HG02943 (cell line): ENCODE measurements at regions not wholly inside any gene's neighbourhood (a gene's known extent, or its start where the extent isn't known, plus 50 kb on each side); places are given as distances from the start of the nearest gene placed in this dataset.
"Not testable (repeated sequence)": the region's sequence is repeated elsewhere in the genome, so short reads cannot be mapped to it uniquely, and the experiment has no call there.

Experiments
- ATAC-seq: cut with Tn5 transposase; IDR thresholded peaks from one replicate; pipeline ENCODE4 v1.9.1; 2021; ENCODE audit warnings: mild to moderate bottlenecking, low read depth, moderate library complexity; ENCODE audit not compliant: unreplicated experiment

GRCh38 chr16:80265624-80266306 lies 275.0 kb upstream of the DYNLRB2 start:
- ATAC-seq = no peak

DNA sequence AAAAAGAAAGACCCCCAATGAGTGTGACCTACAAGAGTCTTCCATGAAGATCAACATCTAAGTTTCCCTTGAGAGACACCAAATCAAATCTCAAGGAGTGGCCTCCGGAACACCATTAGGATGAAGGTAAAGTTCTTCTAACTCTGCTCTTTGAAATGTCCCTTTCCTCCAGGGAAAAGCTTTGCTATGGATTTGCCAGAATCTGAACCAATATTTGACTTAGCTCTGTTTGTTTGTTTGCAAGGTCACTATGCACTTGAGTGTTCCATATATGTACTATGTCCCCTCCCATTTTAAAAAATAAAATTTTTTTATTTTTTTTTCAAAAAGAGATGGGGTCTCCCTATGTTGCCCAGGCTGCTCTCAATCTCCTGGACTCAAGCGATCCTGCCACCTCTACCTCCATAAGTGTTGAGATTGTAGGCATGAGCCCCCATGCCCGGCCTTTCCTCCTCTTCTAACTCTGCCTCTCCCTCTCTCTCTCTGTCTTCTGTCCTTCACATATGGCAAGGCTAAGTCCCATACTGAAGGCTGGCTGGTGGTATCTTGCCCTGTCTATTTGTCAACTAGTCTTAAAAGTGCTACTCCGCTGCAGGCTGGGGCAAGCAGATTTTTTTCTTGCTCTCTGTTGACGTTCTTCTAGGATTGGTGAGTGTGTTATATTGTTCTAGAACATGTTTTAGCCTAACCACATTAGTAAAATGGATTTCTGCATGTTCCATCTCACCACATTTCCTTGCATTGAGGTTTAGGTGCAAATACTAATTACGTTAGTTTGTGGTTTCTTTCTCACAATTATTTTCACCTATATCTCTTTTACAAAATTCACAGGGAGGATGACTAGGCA lies 276.7 kb upstream of the DYNLRB2 start:
- no peak for ATAC-seq

- no peak for ATAC-seq
These were observed 277.5 kb upstream of the DYNLRB2 start for GRCh38 chr16:80263181-80263823.

GRCh38 chr16:80260906-80261311 lies 279.9 kb upstream of the DYNLRB2 start:
- ATAC-seq = no peak

GRCh38 chr16:80259290-80259805 lies 281.4 kb upstream of the DYNLRB2 start:
- ATAC-seq = no peak

GRCh38 chr16:80258407-80258806 lies 282.4 kb upstream of the DYNLRB2 start:
- no peak for ATAC-seq

- ATAC-seq = no peak
These were observed 285.8 kb upstream of the DYNLRB2 start for GRCh38 chr16:80254970-80255369.

DNA sequence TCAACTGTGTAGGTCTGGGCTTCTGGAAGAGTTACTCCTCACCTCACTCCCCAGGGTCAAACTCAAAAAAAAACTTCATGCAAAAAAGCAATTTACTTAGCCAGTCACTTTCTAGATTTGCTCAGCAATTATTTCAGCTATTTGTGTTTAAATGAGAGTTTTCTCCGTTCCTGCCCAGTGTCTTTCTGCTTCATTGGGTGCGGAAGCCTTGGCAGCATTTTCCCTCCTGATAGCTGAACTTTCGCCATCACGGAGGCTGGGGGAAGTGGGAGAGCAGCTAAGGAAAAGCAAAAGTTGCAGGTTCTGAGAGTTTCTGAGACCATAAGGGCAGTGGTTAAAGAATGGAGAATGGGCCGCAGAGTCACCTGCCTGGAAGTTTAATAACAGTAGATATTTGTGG lies 287.1 kb upstream of the DYNLRB2 start:
- ATAC-seq = no peak

DNA sequence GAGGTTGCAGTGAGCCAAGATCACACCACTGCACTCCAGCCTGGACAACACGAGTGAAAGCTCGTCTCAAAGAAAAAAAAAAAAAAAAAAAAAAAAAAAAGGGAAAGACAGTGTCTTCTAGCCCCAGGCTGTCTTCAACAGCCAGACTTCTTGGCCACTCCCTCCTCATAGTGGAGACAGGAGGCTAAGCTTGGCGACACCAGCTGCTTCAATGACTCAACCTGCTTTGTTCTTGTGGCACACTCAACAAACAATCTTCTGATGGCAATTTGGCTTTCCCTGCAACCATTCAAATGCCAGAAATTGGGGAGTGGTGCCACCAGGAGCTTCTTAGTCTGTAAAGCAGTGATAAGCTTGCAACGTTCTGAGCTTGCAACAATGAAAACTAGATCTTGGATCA lies 290.4 kb upstream of the DYNLRB2 start:
- no peak for ATAC-seq

DNA sequence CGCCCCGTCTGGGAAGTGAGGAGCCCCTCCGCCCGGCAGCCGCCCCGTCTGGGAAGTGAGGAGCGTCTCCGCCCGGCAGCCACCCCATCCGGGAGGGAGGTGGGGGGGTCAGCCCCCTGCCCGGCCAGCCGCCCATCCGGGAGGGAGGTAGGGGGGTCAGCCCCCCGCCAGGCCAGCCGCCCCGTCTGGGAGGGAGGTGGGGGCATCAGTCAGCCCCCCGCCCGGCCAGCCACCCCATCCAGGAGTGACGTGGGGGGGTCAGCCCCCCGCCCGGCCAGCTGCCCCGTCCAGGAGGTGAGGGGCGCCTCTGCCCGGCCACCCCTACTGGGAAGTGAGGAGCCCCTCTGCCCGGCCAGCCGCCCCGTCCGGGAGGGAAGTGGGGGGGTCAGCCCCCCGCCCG lies 297.5 kb upstream of the DYNLRB2 start:
- not testable (repeated sequence) for ATAC-seq

- ATAC-seq = not testable (repeated sequence)
These were observed 298.5 kb upstream of the DYNLRB2 start for GRCh38 chr16:80242279-80242678.

DNA sequence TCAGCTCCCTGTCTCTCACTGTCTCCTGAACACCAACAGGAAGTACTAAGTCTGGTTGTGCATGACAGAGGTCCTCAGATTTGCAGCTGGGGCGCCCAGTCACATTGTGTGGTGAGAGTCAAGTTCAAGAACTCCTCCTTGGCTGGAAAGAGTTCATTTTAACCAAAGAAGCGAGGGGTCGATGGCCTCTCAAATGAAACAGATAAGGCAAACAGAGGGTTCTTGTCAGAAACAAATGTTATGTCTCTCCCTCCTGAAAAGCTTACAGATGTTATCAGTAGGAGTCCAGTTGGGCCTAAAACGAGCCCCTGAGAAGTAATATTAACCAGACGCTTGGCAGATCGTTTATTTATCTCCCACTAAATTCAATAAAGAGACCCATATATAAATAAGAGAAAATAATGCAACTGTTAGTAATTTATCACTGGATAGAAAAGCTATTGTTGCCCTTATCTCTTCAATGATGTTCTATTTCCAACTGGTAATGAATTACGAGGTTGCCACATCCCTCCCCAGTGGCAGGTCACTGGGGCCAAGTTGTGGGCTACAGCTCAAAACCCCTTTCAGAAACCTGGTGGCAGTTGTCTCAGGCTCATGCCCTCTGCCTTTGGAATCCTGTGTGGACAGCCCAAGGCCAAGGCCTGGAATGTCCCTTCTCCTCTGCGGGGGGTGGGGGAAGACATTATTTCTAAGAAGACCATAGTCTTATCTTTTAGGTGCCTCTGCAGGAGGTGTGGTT lies 307.5 kb upstream of the DYNLRB2 start:
- no peak for ATAC-seq

- ATAC-seq = no peak
These were observed 308.9 kb upstream of the DYNLRB2 start for GRCh38 chr16:80231888-80232287.

DNA sequence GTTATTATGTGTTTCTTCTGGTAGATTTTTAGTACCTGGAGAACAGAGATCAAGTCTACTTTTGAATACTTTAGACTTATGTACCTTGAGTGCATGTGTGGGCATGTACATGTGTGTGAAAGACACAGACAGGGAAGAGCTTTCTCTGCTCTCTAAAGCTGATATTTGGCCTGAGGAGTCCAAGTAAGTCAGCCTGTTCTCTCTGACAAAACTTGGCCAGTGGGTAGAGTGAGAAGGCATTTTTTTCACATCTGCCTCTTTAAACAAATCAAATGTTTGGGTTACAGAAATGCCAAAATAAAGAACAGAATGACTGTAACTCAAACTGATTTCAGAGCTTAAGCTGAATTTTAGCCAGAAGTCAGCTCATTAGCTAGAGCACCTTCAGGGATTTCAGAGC lies 309.7 kb upstream of the DYNLRB2 start:
- no peak for ATAC-seq

DNA sequence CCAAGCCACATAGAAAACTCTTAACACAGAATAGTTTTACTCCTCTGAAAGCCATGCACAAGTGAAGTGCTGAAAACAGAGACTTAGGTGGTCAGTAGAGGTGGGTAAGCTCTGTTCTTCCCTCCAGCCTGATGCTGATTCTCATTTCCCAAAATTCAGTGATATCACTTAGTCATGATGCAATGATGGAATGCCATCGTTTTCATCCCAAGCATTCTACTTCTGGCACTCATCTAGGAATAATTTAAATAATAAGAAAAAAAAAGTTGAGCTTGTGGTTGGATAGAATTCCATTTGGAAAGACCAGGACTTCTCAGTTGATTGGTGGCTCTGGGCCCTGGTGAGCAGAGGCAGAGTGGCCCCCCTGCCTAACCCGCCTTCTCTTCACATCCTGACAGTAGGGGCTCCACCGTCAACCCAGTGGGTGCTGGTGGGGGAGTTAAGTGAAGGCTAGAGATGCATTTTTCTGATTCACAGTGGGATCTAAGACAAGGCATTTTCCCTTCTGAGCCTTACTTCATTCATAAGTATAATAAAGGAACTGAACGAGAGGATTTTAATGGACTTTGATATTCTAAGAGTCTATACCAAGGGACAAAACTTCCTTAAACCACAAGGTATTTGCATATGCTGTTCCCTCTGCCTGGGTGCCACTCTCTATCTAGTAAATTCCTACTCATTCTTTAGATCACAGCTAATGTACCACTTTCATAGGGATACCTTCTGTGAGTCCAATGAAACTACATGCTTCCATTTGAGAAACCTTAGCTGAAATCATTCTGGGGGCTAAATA lies 310.3 kb upstream of the DYNLRB2 start:
- no peak for ATAC-seq

DNA sequence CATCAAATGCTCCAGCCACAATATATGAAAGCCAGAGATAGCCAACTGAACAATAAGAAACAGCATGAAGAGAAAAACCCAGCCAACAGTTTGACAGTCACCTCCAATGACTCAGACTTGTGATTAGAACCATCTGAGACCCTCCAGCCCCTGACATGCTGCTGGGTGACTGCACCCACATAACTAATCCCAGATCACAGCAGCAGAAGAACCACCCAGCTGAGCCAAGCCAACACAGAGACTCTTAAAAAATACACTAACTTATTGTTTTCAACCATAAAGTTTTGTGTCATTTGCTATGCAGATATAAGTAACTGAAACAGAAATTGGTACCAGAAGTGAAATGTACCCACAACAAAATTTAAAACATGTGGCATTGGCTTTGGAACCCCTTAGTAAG lies 314.3 kb upstream of the DYNLRB2 start:
- ATAC-seq = no peak

- no peak for ATAC-seq
These were observed 330.0 kb upstream of the DYNLRB2 start for GRCh38 chr16:80210787-80211186.

DNA sequence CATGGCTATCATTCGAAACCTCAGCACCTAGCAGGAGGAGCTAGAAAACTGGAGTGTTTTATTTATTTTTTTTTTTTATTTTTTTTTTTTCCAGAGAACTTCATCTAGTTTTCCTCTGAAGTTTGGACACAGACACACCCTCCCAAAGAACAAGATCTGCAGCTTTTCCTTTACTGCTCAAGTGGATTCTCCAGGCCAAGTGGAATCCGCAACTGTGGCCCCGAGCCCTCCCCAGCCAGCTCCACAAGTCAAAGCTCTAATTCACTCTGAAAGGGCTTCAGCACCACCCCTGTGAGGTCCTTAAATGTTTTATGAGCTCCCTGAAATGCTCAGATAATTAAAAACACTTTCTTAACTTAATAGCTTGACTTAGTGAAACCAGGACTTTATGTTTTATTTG lies 332.1 kb upstream of the DYNLRB2 start:
- ATAC-seq = no peak

DNA sequence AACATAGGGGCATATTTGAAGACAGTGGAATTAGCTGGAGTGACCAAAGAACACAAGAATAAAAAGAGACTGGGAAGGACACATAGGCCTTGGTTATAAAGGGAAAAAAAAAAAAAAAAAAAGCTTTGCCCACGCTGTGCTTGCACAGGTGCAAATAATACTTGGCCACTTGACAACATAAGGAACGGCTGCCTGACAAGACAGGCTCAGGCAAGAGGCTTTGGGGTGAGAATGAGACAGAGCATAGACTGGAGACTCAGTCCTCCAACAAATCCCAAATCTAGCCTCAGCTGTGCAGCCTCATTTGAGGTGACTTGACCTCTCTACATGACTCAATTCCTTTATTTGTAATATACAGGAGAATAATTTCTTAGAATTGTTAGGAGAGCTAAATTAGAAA lies 332.8 kb upstream of the DYNLRB2 start:
- ATAC-seq = no peak

- no peak for ATAC-seq
These were observed 337.0 kb upstream of the DYNLRB2 start for GRCh38 chr16:80203821-80204220.
